MM.1S (cell line): ENCODE measurements at regions not wholly inside any gene's neighbourhood (a gene's known extent, or its start where the extent isn't known, plus 50 kb on each side); places are given as distances from the start of the nearest gene placed in this dataset.
A peak's percentile ranks its signal among the peaks of the same experiment; 100 is the strongest.
"Not testable (repeated sequence)": the region's sequence is repeated elsewhere in the genome, so short reads cannot be mapped to it uniquely, and the experiment has no call there.

Experiments
- DNase-seq: peaks from one replicate; pipeline ENCODE4 v3.0.0-alpha.2; 2015
- H2AFZ ChIP-seq: fragments of 300-600 bp; sonication (generic); 2 replicates; pipeline ENCODE4 v1.6.0; 2016; ENCODE audit warnings: antibody characterized with exemption, low read length
- H3F3A ChIP-seq: fragments of 300-600 bp; sonication (generic); 2 replicates; pipeline ENCODE4 v1.6.1; 2016; ENCODE audit warnings: mild to moderate bottlenecking, antibody characterized with exemption, low read length, moderate library complexity, mixed read lengths; ENCODE audit not compliant: insufficient read depth
- H3K27ac ChIP-seq: fragments of 300-600 bp; sonication (generic); 2 replicates; pipeline ENCODE4 v1.5.1; 2016; ENCODE audit warnings: mild to moderate bottlenecking, low read length
- H3K27me3 ChIP-seq: fragments of 300-600 bp; sonication (generic); replicated peaks from 2 replicates; pipeline ENCODE4 v1.6.0; 2016; ENCODE audit warnings: low read length; ENCODE audit not compliant: insufficient read depth
- H3K36me3 ChIP-seq: fragments of 300-600 bp; sonication (generic); replicated peaks from 2 replicates; pipeline ENCODE4 v1.6.1; 2016; ENCODE audit warnings: mild to moderate bottlenecking, low read length, mixed read lengths; ENCODE audit not compliant: insufficient read depth
- H3K4me1 ChIP-seq: fragments of 300-600 bp; sonication (generic); 2 replicates; pipeline ENCODE4 v1.6.1; 2016; ENCODE audit warnings: low read length, mixed read lengths
- H3K4me2 ChIP-seq: fragments of 300-600 bp; sonication (generic); 2 replicates; pipeline ENCODE4 v1.6.0; 2016; ENCODE audit warnings: low read depth, low read length
- H3K4me3 ChIP-seq: fragments of 300-600 bp; sonication (generic); 2 replicates; pipeline ENCODE4 v1.5.1; 2016; ENCODE audit warnings: low read length, mixed read lengths
- H3K79me2 ChIP-seq: fragments of 300-600 bp; sonication (generic); 2 replicates; pipeline ENCODE4 v1.6.1; 2016; ENCODE audit warnings: mixed run types, low read length, mixed read lengths
- H3K9ac ChIP-seq: fragments of 300-600 bp; sonication (generic); 2 replicates; pipeline ENCODE4 v1.6.1; 2016; ENCODE audit warnings: low read length, mixed read lengths
- H3K9me2 ChIP-seq: fragments of 300-600 bp; sonication (generic); replicated peaks from 2 replicates; pipeline ENCODE4 v1.6.1; 2016; ENCODE audit warnings: mild to moderate bottlenecking, low read length, mixed read lengths; ENCODE audit not compliant: insufficient read depth
- H3K9me3 ChIP-seq: fragments of 300-600 bp; sonication (generic); replicated peaks from 2 replicates; pipeline ENCODE4 v1.6.1; 2016; ENCODE audit warnings: mild to moderate bottlenecking, low read length, mixed read lengths; ENCODE audit not compliant: insufficient read depth
- H4K20me1 ChIP-seq: fragments of 300-600 bp; sonication (generic); 2 replicates; pipeline ENCODE4 v1.6.1; 2016; ENCODE audit warnings: mild to moderate bottlenecking, low read length, moderate library complexity, mixed read lengths; ENCODE audit not compliant: insufficient read depth
- CTCF ChIP-seq: fragments of 300-600 bp; sonication (generic); IDR thresholded peaks from 2 replicates; pipeline ENCODE4 v1.5.1; 2016; ENCODE audit warnings: antibody characterized with exemption, low read length, mixed read lengths
- EZH2 ChIP-seq: fragments of 300-600 bp; sonication (generic); optimal IDR thresholded peaks from 2 replicates; pipeline ENCODE3; 2017; ENCODE audit warnings: low read depth, mild to moderate bottlenecking, antibody characterized with exemption, low read length, mixed read lengths
- EZH2phosphoT487 ChIP-seq: fragments of 300-600 bp; sonication (generic); IDR thresholded peaks from 2 replicates; pipeline ENCODE4 v1.6.1; 2018; ENCODE audit warnings: antibody characterized with exemption, low read length

GRCh38 chr3:81349816-81350340 lies 411.6 kb downstream of the GBE1 start:
- Histone ChIP-seq H3K27ac (no peak overlapping the region), H3K4me2 (no peak overlapping the region), H3K9ac (no peak overlapping the region), H3K4me1 (no peaks in the 10 kb centered on the region), H3K9me2 (no peaks in the 10 kb centered on the region), H3K4me3 (no peak overlapping the region), H3K79me2 (no peaks in the 10 kb centered on the region), H3K9me3 (no peaks in the 10 kb centered on the region), H4K20me1 (no peaks in the 10 kb centered on the region), H3F3A (no peaks in the 10 kb centered on the region), H3K27me3 (no peaks in the 10 kb centered on the region), H3K36me3 (no peaks in the 10 kb centered on the region), H2AFZ (no peak overlapping the region)
- DNase-seq, result no peak
- TF ChIP-seq EZH2phosphoT487 (no peak), CTCF (no peak), EZH2 (no peak)

GRCh38 chr3:81339040-81339845 lies 422.2 kb downstream of the GBE1 start:
- H3K4me1 ChIP-seq, result no peaks in the 10 kb centered on the region
- peak; percentile 61 for TF ChIP-seq CTCF
- no peak for TF ChIP-seq EZH2phosphoT487
- no peaks in the 10 kb centered on the region for H3F3A ChIP-seq
- H3K9me2 ChIP-seq, result no peaks in the 10 kb centered on the region
- H2AFZ ChIP-seq, result no peak overlapping the region
- H3K4me3 ChIP-seq, result no peak overlapping the region
- H3K9ac ChIP-seq, result no peak overlapping the region
- H3K79me2 ChIP-seq, result no peaks in the 10 kb centered on the region
- no peak overlapping the region for H3K27ac ChIP-seq
- H3K27me3 ChIP-seq, result no peaks in the 10 kb centered on the region
- no peaks in the 10 kb centered on the region for H3K9me3 ChIP-seq
- no peaks in the 10 kb centered on the region for H3K36me3 ChIP-seq
- H3K4me2 ChIP-seq, result no peak overlapping the region
- DNase-seq, result peak; percentile 27
- no peaks in the 10 kb centered on the region for H4K20me1 ChIP-seq

GRCh38 chr3:81336470-81336869 lies 425.0 kb downstream of the GBE1 start:
- Histone ChIP-seq H4K20me1 (no peaks in the 10 kb centered on the region), H3K4me1 (no peaks in the 10 kb centered on the region), H3K9ac (no peak overlapping the region), H3K27ac (no peak overlapping the region), H3K9me3 (no peaks in the 10 kb centered on the region), H3K4me2 (no peak overlapping the region), H3F3A (no peaks in the 10 kb centered on the region), H3K27me3 (no peaks in the 10 kb centered on the region), H3K4me3 (no peak overlapping the region), H3K36me3 (no peaks in the 10 kb centered on the region), H3K79me2 (no peaks in the 10 kb centered on the region), H2AFZ (no peak overlapping the region), H3K9me2 (no peaks in the 10 kb centered on the region)
- no peak for DNase-seq
- no peak for TF ChIP-seq EZH2

GRCh38 chr3:81329835-81330234 lies 431.6 kb downstream of the GBE1 start:
- H3F3A ChIP-seq, H3K27ac ChIP-seq, H2AFZ ChIP-seq, H3K9me2 ChIP-seq, DNase-seq, H4K20me1 ChIP-seq, H3K9me3 ChIP-seq, H3K4me3 ChIP-seq, H3K4me1 ChIP-seq, H3K79me2 ChIP-seq, H3K9ac ChIP-seq, H3K36me3 ChIP-seq, H3K27me3 ChIP-seq, H3K4me2 ChIP-seq: not testable (repeated sequence)
